Stimulated activated CD8-positive, alpha-beta memory T cell treated with anti-CD3 and anti-CD28 coated beads, Interleukin-7, amount 100 ng/mL, for 1 hour (primary cell): ENCODE measurements at regions not wholly inside any gene's neighbourhood (a gene's known extent, or its start where the extent isn't known, plus 50 kb on each side); places are given as distances from the start of the nearest gene placed in this dataset.

Source experiments
- DNase-seq, 2 donors: peaks; one replicate each; pipeline ENCODE4 v3.0.0-alpha.2; 2020; ENCODE audit warnings: low read depth in 2 of 2

DNA sequence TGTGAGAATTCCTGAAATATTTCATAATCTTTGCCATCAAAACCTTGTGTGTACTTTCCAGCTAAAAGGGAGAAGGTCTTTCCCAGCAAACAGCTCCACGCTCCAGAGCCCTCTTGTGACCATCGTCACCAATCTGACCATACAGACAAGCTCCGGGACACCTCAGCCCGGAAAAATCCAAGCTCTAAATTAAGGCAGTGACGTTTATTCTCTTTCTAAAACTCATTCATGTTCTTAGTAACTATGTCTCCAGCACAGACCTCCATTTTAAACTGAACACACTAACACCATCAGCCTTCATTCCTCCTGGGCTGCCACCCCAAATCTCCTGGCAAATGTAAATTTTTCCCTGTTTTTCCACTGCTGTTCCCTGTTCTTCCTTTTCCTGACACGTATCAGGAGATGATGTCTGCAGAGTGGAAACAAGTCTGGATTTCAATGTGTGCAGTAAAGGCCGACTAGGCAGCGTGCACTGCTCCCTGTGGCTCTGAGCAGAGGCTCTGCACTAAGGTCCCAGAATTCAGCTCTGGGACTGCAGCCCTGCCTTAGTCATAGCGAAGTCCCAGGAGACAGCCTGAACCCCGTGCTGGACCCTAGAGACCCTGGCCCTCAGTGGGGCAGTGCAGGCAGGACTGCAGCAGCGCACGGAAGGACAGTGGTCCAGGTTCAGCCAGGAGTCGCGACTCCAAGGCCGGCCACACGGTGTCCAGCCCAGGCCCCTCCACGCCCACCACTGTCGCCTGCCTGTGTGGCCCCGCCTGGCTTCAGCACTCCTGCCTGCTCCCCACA, 452.5 kb upstream of the SALL3 start:
- no peak for DNase-seq

- no peak for DNase-seq
Measured at GRCh38 chr18:78527984-78528383, 451.6 kb upstream of the SALL3 start.

- DNase-seq: no peak
Measured at GRCh38 chr18:78528411-78529258, 451.0 kb upstream of the SALL3 start.

GRCh38 chr18:78531637-78532036, 448.0 kb upstream of the SALL3 start:
- DNase-seq: no peak

DNA sequence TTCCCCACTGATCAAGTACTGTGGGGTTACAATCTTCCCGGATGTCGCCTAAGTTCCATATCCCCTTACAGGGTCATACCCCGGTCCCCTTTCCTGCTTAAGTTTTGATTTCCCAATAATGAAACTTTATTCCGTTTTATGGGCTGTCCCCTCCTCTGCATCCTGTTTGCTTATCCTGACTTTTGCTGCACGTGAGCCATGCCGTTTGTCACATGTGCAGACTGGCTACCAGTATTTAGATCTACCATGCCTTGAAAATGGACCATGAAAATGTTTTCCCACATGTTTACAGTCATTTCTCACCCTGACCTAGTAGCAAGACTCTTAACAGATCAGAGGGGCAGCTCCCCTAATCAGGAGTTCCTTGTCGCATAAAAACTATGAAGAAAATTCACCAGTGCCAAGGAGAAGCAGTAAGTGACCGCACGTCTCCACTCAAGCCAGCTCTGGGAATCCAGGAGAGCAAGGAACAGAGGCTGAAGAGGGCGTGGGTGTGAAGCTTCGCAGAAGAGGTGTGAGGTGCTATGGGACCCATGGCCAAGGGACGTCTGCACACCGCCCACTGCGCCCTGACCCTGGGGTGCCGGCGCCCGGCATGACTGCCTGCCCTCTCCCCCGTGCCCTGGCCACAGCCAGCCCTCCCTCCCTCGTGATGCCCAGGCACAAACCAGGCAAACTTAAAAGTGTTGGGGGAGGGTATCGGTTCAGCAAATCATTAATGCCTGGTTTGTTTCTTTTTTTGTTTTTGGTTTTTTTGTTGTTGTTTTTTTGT, 440.8 kb upstream of the SALL3 start:
- DNase-seq: no peak

DNA sequence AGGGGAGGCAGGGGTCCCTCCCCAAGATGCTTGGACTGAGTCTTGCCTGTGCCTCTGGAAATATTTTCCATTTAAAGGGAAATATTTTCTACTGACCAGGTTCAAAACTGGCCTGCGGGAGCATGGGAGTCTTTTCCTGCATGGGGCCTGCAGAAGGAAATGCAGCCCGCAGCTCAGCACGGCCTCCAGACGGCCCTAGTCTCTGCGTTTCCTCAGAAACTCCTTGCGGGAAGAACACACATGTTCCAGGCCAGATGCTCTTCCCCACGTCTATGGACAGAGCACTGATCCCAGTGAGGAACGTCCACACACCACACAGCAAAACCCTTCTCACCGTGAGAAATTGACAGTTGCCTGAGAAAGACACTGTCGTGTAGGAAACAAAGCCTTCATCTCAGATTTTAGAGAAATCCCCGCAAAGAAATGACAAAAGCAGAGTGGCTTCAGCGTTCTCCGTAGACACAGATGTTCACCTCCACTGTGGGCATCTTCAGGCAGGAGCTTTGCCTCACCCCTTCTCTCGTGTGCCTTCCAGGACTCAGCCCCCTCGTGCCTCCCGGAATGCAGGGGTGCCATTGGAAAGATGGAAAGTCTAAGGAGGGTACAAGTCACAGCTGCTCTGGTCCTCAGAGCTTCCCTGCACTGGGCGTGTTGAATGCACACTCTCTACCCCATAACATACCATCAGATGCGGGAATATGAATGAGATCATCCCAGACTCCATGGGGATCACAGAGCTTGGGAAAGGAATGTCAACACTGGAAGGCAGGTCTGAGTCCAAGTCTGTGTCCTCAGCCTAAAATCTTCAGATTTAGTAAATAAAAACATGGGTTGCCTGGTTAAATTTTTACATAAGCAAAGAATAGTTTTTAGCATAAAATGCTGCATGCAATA, 438.7 kb upstream of the SALL3 start:
- DNase-seq: no peak

DNA sequence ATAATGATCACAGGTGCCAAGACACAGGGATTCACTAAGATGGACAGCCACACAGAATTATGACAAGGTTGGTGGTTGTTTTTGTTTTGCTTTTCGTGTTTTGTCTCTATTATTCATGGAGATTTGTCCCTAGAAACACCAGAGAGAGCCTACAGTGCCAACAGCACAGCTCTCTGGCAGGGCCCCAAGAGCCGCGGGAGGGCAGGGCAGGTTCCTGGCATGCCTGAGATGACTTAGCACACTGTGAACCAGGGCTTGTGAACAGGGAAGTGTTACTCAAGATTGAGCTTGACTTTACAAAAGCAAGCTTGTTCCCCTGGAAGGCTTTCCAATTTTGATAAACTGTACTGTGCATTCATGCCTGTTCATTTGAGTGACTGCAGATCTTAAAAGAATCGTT, 437.4 kb upstream of the SALL3 start:
- no peak for DNase-seq

GRCh38 chr18:78543201-78543725, 436.4 kb upstream of the SALL3 start:
- no peak for DNase-seq

GRCh38 chr18:78546281-78546680, 433.3 kb upstream of the SALL3 start:
- DNase-seq: no peak

- no peak for DNase-seq
Measured at GRCh38 chr18:78547817-78548216, 431.8 kb upstream of the SALL3 start.

GRCh38 chr18:78548261-78549058, 431.2 kb upstream of the SALL3 start:
- no peak for DNase-seq

- DNase-seq: no peak
Measured at GRCh38 chr18:78549971-78550370, 429.6 kb upstream of the SALL3 start.

- DNase-seq: no peak
Measured at GRCh38 chr18:78554944-78555608, 424.5 kb upstream of the SALL3 start.

GRCh38 chr18:78557371-78557770, 422.2 kb upstream of the SALL3 start:
- no peak for DNase-seq

- DNase-seq: no peak
Measured at GRCh38 chr18:78558101-78558810, 421.4 kb upstream of the SALL3 start.

DNA sequence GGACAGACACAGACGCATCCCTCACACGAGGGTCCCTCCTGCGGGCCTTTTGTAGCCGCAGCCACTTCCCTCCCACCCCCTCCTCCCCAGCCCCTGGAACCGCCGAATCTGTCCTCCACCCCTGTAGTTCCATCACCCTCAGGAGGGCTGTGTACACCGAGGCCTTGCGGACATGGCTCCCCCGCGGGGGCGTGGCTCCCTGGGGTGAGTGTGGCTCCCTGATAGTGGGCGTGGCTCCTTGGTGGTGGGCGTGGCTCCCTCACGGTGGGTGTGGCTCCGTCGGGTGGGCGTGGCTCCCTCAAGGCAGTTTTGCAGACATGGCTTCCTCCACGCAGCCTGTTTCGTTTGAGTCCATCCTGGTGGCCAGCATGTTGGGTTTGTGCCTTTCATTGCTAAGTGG, 420.7 kb upstream of the SALL3 start:
- no peak for DNase-seq

- no peak for DNase-seq
Measured at GRCh38 chr18:78559584-78559983, 420.0 kb upstream of the SALL3 start.

DNA sequence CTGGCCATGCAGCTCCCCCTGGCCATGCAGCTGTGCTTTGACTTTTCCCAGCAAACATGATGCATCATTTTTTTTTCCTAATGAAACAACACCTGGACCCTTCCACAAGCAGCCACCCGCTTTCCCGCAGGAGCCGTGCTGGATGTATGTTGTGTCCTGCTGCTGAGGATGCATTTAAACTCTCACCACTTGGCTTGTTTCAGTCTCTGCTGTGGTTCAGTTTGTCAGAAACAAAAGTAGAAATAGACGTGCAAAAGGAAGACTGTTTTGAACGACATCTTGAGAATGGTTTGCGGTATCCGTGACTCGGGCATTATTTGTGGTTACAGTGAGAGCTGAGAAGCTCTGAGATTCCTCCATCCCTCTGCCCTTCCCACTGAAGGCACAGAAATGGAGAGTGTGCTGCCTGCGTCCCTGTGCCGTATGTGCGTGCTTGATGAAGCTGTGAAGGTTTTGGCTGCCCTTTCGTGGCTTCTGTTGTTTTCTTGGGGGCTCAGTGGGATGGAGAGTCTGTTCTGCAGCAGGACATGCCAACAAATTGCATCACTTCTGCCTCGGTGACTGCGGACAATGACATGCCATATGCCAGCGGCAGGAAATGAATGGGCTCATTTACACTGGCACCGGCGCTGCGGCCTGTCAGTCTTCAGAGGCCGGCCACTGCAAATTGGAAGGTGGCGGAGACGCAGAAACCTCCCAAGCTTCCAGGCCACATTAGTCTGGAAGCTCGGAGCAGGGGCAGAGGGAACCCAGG, 417.7 kb upstream of the SALL3 start:
- no peak for DNase-seq
